ENCODE measurements at regions not wholly inside any gene's neighbourhood (a gene's known extent, or its start where the extent isn't known, plus 50 kb on each side); places are given as distances from the start of the nearest gene placed in this dataset.

GRCh38 chr5:57680686-57681085 is 198.1 kb upstream of the ACTBL2 start:
- Histone ChIP-seq H2AK5ac (ENCODE audit: low read depth, low read length) (no peak overlapping the region), H3K14ac (ENCODE audit: insufficient read length) (no peak overlapping the region)
- no peak for FAIRE-seq
- no peak for TF ChIP-seq SAP30 (IDR thresholded peaks at IDR 0.05; ENCODE audit: insufficient read depth, insufficient replicate concordance, low read length)
- TF ChIP-seq RFX5 (IDR thresholded peaks at IDR 0.05; ENCODE audit: borderline replicate concordance, low read depth, low read length): no peak
- no peak for TF ChIP-seq JUN (IDR thresholded peaks at IDR 0.05; ENCODE audit: low read depth, low read length)
- no peak for TF ChIP-seq CHD2 (IDR thresholded peaks at IDR 0.05; ENCODE audit: low read length)
- TF ChIP-seq POLR2A (IDR thresholded peaks at IDR 0.05; ENCODE audit: control extremely low read depth in 1 of 2, low read depth in 2 of 2, low read length in 2 of 2): no peak
- no peak for TF ChIP-seq HDAC6 (IDR thresholded peaks at IDR 0.05; ENCODE audit: low read depth, low read length)
- no peak for TF ChIP-seq RBBP5 (IDR thresholded peaks at IDR 0.05; ENCODE audit: borderline replicate concordance, low read depth, low read length)
- TF ChIP-seq POU5F1 (IDR thresholded peaks at IDR 0.05; ENCODE audit: low read depth, low read length): no peak
- TF ChIP-seq NRF1 (IDR thresholded peaks at IDR 0.05; ENCODE audit: low read depth, low read length): no peak
- no peak for TF ChIP-seq KDM5A (IDR thresholded peaks at IDR 0.05; ENCODE audit: low read length)

More at GRCh38 chr5:57680686-57681085, 198.1 kb upstream of the ACTBL2 start:
- no peak overlapping the region for H2BK12ac ChIP-seq (ENCODE audit: low read depth, low read length)
- no peaks in the 10 kb centered on the region for H3K9me3 ChIP-seq (ENCODE audit: insufficient read depth in 2 of 2, low read depth in 1 of 2, low read length in 1 of 2)
- H2BK120ac ChIP-seq (replicated peaks; ENCODE audit: low read depth, low read length): no peak overlapping the region
- no peak overlapping the region for H3K23ac ChIP-seq (ENCODE audit: insufficient read length)
- no peak overlapping the region for H4K5ac ChIP-seq (ENCODE audit: insufficient read length, low read depth, low read length)
- no peak overlapping the region for H4K8ac ChIP-seq (ENCODE audit: extremely low read depth, insufficient read depth, low read length)
- no peaks in the 10 kb centered on the region for H3K4me1 ChIP-seq (replicated peaks in 1 of 4; ENCODE audit: control insufficient read depth in 3 of 4, insufficient read depth in 4 of 4, low read length in 3 of 4)
- H2AFZ ChIP-seq (ENCODE audit: low read length): no peak overlapping the region
- no peak overlapping the region for H3K18ac ChIP-seq (ENCODE audit: extremely low read depth, low read length)
- H3K27ac ChIP-seq (ENCODE audit: low read depth, low read length): no peak overlapping the region
- H2BK20ac ChIP-seq (ENCODE audit: low read length): no peak overlapping the region
- no peaks in the 10 kb centered on the region for H3K79me2 ChIP-seq (ENCODE audit: control insufficient read depth in 1 of 2, insufficient read depth in 2 of 2, low read length in 2 of 2)
- H3K4me2 ChIP-seq (ENCODE audit: insufficient read depth in 1 of 2, low read depth in 2 of 2, low read length in 2 of 2): no peak overlapping the region
- no peak overlapping the region for H2BK5ac ChIP-seq (ENCODE audit: low read depth, low read length)
- H4K20me1 ChIP-seq (replicated peaks in 1 of 2; ENCODE audit: control insufficient read depth in 1 of 2, insufficient read depth in 2 of 2, low read length in 2 of 2): no peaks in the 10 kb centered on the region
- DNase-seq (ENCODE audit: low read depth in 1 of 2, low spot score in 2 of 2): no peak
- no peaks in the 10 kb centered on the region for H3K79me1 ChIP-seq (ENCODE audit: low read depth, low read length)
- H3K36me3 ChIP-seq (ENCODE audit: control insufficient read depth in 2 of 4, insufficient read depth in 4 of 4, low read length in 3 of 4): no peaks in the 10 kb centered on the region
- no peak overlapping the region for H3K9ac ChIP-seq (replicated peaks in 1 of 4; ENCODE audit: extremely low read depth in 1 of 4, low read depth in 3 of 4, low read length in 3 of 4)
- H3K4ac ChIP-seq (replicated peaks; ENCODE audit: insufficient read length, low read depth, low read length): no peak overlapping the region
- no peaks in the 10 kb centered on the region for H3K23me2 ChIP-seq (ENCODE audit: low read depth, low read length)
- no peaks in the 10 kb centered on the region for H3K27me3 ChIP-seq (replicated peaks in 1 of 4; ENCODE audit: control insufficient read depth in 3 of 4, extremely low read depth in 1 of 4, insufficient read depth in 3 of 4, low read length in 3 of 4)
- H4K91ac ChIP-seq (replicated peaks; ENCODE audit: insufficient read length, low read length): no peak overlapping the region
- 100% methylated on average over 1 of the region's 1 CpG; no CpG with 5 or more reads in 1 of the 2 experiments for WGBS, 2 experiments (ENCODE audit: extremely low coverage in 1 of 2, insufficient coverage in 1 of 2, insufficient read length in 1 of 2, insufficient replicate concordance in 2 of 2, low coverage in 1 of 2, low lambda C conversion rate in 2 of 2, missing lambda C conversion rate in 1 of 2)
- H2BK15ac ChIP-seq (ENCODE audit: low read length): no peak overlapping the region
- no peak overlapping the region for H3K56ac ChIP-seq (replicated peaks; ENCODE audit: insufficient read length, low read depth, low read length)
- POLR2A ChIA-PET (ENCODE audit: partially characterized antibody): no interaction called here
- CTCF ChIA-PET (ENCODE audit: partially characterized antibody): no interaction called here
- H3K4me3 ChIP-seq (ENCODE audit: extremely low read depth in 1 of 4, insufficient read depth in 2 of 4, low read depth in 3 of 4, low read length in 4 of 4): no peak overlapping the region

Data from H1 (cell line).